SK-N-SH (cell line): ENCODE measurements at regions not wholly inside any gene's neighbourhood (a gene's known extent, or its start where the extent isn't known, plus 50 kb on each side); places are given as distances from the start of the nearest gene placed in this dataset.

ENCODE experiments used
- CTCF ChIA-PET: fragments of 300-600, 350-600 bp; formaldehyde crosslinking; extraction: SDS; loops from one replicate; lab custom pipeline; 2021; lab: Yijun Ruan, JAX
- POLR2A ChIA-PET: fragments of 350-600 bp; sonication (Branson Sonifier 250); formaldehyde crosslinking; extraction: SDS; loops from one replicate; lab custom pipeline; 2020; ENCODE audit warnings: antibody characterized with exemption, inconsistent platforms; lab: Yijun Ruan, JAX
- DNase-seq: peaks from one replicate; pipeline ENCODE4 v3.0.0; 2012
- H2AFZ ChIP-seq: fragments of 200-600 bp; sonication (generic); 2 replicates; pipeline ENCODE4 v1.8.1; 2016; ENCODE audit warnings: antibody characterized with exemption, mild to moderate bottlenecking, low read depth
- H3F3A ChIP-seq: fragments of 200-600 bp; sonication (generic); replicated peaks from 2 replicates; pipeline ENCODE3; 2016; ENCODE audit warnings: antibody characterized with exemption, mild to moderate bottlenecking; ENCODE audit not compliant: insufficient read depth
- H3K27ac ChIP-seq, 2 experiments: fragments of 200-500 bp in 1 of 2; fragments of 200-600 bp in 1 of 2; sonication (Bioruptor generic) in 1 of 2; sonication (generic), shearing (Covaris generic) in 1 of 2; 2 replicates each; pipeline versions ENCODE4 v1.5.1 to v1.6.1; 2014 to 2016; ENCODE audit warnings: low read depth in 2 of 2, inconsistent platforms in 1 of 2, low read length in 1 of 2, mild to moderate bottlenecking in 1 of 2, mixed read lengths in 1 of 2
- H3K27me3 ChIP-seq: fragments of 200-600 bp; sonication (generic), shearing (Covaris generic); 2 replicates; pipeline ENCODE4 v1.6.1; 2016; ENCODE audit warnings: mixed run types; ENCODE audit not compliant: insufficient read depth
- H3K36me3 ChIP-seq, 2 experiments: fragments of 200-500 bp in 1 of 2; fragments of 200-600 bp in 1 of 2; sonication (Bioruptor generic) in 1 of 2; sonication (generic) in 1 of 2; replicated peaks in 1 of 2; 2 replicates each; pipeline versions ENCODE3 to v1.5.1; 2014 to 2016; ENCODE audit warnings: low read length in 1 of 2, mild to moderate bottlenecking in 1 of 2; ENCODE audit not compliant: insufficient read depth in 2 of 2, control insufficient read depth in 1 of 2
- H3K4me1 ChIP-seq, 2 experiments: fragments of 200-500 bp in 1 of 2; fragments of 200-600 bp in 1 of 2; sonication (Bioruptor generic) in 1 of 2; sonication (generic), shearing (Covaris generic) in 1 of 2; 2 replicates each; pipeline versions ENCODE4 v1.5.1 to v1.6.1; 2014 to 2016; ENCODE audit warnings: low read depth in 1 of 2, low read length in 1 of 2, mixed run types in 1 of 2; ENCODE audit not compliant: insufficient read depth in 2 of 2, control insufficient read depth in 1 of 2
- H3K4me2 ChIP-seq: fragments of 200-600 bp; sonication (generic), shearing (Covaris generic); 2 replicates; pipeline ENCODE4 v1.6.1; 2017; ENCODE audit warnings: mixed run types
- H3K4me3 ChIP-seq, 2 experiments: fragments of 200-500 bp in 1 of 2; fragments of 200-600 bp in 1 of 2; sonication (Bioruptor generic) in 1 of 2; sonication (generic), shearing (Covaris generic) in 1 of 2; 2 replicates each; pipeline versions ENCODE4 v1.5.1 to v1.8.1; 2014 to 2016; ENCODE audit warnings: low read depth in 2 of 2, inconsistent platforms in 1 of 2, low read length in 1 of 2, mild to moderate bottlenecking in 1 of 2, mixed read lengths in 1 of 2, moderate library complexity in 1 of 2
- H3K79me2 ChIP-seq: fragments of 200-600 bp; sonication (generic); 2 replicates; pipeline ENCODE4 v1.8.1; 2017; ENCODE audit warnings: mild to moderate bottlenecking; ENCODE audit not compliant: insufficient read depth
- H3K9ac ChIP-seq: fragments of 200-600 bp; sonication (generic); 2 replicates; pipeline ENCODE4 v1.6.1; 2017; ENCODE audit warnings: mixed run types
- H3K9me2 ChIP-seq: fragments of 200-600 bp; sonication (generic); 2 replicates; pipeline ENCODE4 v1.6.1; 2017; ENCODE audit warnings: mixed run types
- H3K9me3 ChIP-seq: fragments of 200-600 bp; sonication (generic); 2 replicates; pipeline ENCODE4 v1.6.1; 2017; ENCODE audit warnings: mixed run types, mild to moderate bottlenecking, moderate library complexity
- H4K20me1 ChIP-seq: fragments of 200-600 bp; sonication (generic); 2 replicates; pipeline ENCODE4 v1.6.1; 2017; ENCODE audit warnings: mild to moderate bottlenecking, mixed run types; ENCODE audit not compliant: insufficient read depth
- CHD2 ChIP-seq: fragments of 150-350 bp; IDR thresholded peaks from 2 replicates; pipeline ENCODE4 v1.6.1; 2018; ENCODE audit warnings: low read length; ENCODE audit not compliant: partially characterized antibody
- ELF1 ChIP-seq: IDR thresholded peaks from 2 replicates; pipeline ENCODE4 v1.4.0; 2012
- GABPA ChIP-seq: IDR thresholded peaks from 2 replicates; pipeline ENCODE4 v1.4.0; 2012; ENCODE audit warnings: low read depth, mild to moderate bottlenecking
- GATA2 ChIP-seq: sonication (generic); formaldehyde crosslinking; IDR thresholded peaks from 2 replicates; pipeline ENCODE4 v1.5.0; 2020; ENCODE audit warnings: mild to moderate bottlenecking, missing genetic modification reagents
- MXI1 ChIP-seq: IDR thresholded peaks from 2 replicates; pipeline ENCODE4 v1.6.1; 2012; ENCODE audit warnings: mild to moderate bottlenecking, low read depth, low read length, improper control_type of control experiment
- NFIC ChIP-seq: IDR thresholded peaks from 2 replicates; pipeline ENCODE4 v1.4.0; 2012; ENCODE audit warnings: borderline replicate concordance
- NRF1 ChIP-seq: IDR thresholded peaks from 2 replicates; pipeline ENCODE4 v1.6.1; 2012; ENCODE audit warnings: low read depth, mild to moderate bottlenecking, low read length
- POLR2AphosphoS5 ChIP-seq: IDR thresholded peaks from 2 replicates; pipeline ENCODE4 v1.6.1; 2012; ENCODE audit warnings: low read depth, low read length
- SIN3A ChIP-seq: IDR thresholded peaks from 2 replicates; pipeline ENCODE4 v1.6.1; 2012; ENCODE audit warnings: low read depth, mild to moderate bottlenecking, low read length, moderate library complexity, borderline replicate concordance
- TAF1 ChIP-seq: IDR thresholded peaks from 2 replicates; pipeline ENCODE4 v1.6.1; 2012; ENCODE audit warnings: low read depth, mild to moderate bottlenecking, low read length, moderate library complexity, borderline replicate concordance
- TEAD4 ChIP-seq: IDR thresholded peaks from 2 replicates; pipeline ENCODE4 v1.4.0; 2012; ENCODE audit warnings: mild to moderate bottlenecking, borderline replicate concordance; ENCODE audit not compliant: insufficient read depth
- YY1 ChIP-seq: IDR thresholded peaks from 2 replicates; pipeline ENCODE4 v1.4.0; 2012; ENCODE audit warnings: low read depth, mild to moderate bottlenecking
- WGBS: methylation state at CpG from one replicate; pipeline ENCODE4 v1.1.6; 2017; ENCODE audit warnings: low lambda C conversion rate; 5-methylcytosine and 5-hydroxymethylcytosine counted together
- TF ChIP-seq, protein P1 (sequence below): fragments of 150-350 bp; IDR thresholded peaks from 2 replicates; pipeline ENCODE4 v1.6.1; 2016; ENCODE audit warnings: mild to moderate bottlenecking, low read depth, low read length
- TF ChIP-seq, protein P2 (sequence below): IDR thresholded peaks from 2 replicates; pipeline ENCODE4 v1.6.1; 2012; ENCODE audit warnings: mild to moderate bottlenecking, low read depth, low read length, moderate library complexity

DNA sequence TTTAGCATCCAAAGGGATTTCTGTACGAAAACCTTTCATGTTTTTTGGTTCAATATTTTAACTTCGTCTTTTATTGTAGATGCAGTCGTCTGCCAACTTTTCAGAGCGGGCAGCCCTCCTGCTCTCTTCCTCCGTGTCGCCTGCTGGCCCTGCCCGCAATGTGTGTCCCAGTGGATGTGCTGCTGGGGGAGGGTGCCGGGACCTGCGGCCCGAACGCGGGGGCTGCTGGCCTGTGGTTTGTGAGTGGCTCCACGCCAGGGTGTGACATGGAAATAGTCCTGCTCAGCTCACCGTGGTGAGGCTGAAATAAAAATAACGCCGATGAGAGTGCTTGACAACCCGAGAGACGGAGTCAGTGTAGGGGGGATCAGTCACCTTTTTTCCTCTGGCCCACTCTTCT is 59.7 kb upstream of the GRPEL1 start:
- CTCF ChIA-PET, result no interaction called here
- 77% methylated on average over 18 of the region's 18 CpGs for WGBS
- POLR2A ChIA-PET, result no interaction called here

DNA sequence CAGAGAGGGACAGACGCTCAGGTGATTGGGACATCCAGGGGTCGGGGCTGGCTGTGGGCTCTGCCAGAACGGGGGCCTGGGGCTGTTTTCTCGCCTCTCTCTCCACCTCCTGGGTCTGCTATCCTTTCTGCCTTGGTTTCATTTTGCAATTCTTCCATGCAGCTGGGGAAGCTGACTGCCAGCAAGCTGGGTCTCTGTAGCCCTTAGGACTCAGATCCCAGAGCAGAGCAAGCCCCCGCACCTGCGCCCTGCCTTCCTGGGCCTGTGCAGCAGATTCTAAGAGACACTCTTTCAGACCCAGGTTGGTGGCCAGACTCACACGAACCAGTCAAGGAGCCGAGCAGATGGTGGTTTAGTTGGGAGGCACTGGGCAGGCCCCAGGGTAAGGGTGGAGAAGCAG is 59.1 kb upstream of the GRPEL1 start:
- no peaks in the 10 kb centered on the region for H3K9me3 ChIP-seq
- no peak overlapping the region for H3K27ac ChIP-seq
- H3K79me2 ChIP-seq, result no peaks in the 10 kb centered on the region
- H3F3A ChIP-seq, result no peaks in the 10 kb centered on the region
- CTCF ChIA-PET, result interaction anchor here (1.2 kb wide), 1 partner anchor 14 kb away, joined by 3 read pairs; no protein-coding TSS in a partner anchor
- H3K9ac ChIP-seq, result no peak overlapping the region
- no peak for TF ChIP-seq SIN3A
- TF ChIP-seq, protein P1, sequence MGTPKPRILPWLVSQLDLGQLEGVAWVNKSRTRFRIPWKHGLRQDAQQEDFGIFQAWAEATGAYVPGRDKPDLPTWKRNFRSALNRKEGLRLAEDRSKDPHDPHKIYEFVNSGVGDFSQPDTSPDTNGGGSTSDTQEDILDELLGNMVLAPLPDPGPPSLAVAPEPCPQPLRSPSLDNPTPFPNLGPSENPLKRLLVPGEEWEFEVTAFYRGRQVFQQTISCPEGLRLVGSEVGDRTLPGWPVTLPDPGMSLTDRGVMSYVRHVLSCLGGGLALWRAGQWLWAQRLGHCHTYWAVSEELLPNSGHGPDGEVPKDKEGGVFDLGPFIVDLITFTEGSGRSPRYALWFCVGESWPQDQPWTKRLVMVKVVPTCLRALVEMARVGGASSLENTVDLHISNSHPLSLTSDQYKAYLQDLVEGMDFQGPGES, result no peak
- TF ChIP-seq MXI1, result no peak
- no peak for TF ChIP-seq GABPA
- no peak for TF ChIP-seq CHD2
- no peak for TF ChIP-seq NFIC
- TF ChIP-seq, protein P2, sequence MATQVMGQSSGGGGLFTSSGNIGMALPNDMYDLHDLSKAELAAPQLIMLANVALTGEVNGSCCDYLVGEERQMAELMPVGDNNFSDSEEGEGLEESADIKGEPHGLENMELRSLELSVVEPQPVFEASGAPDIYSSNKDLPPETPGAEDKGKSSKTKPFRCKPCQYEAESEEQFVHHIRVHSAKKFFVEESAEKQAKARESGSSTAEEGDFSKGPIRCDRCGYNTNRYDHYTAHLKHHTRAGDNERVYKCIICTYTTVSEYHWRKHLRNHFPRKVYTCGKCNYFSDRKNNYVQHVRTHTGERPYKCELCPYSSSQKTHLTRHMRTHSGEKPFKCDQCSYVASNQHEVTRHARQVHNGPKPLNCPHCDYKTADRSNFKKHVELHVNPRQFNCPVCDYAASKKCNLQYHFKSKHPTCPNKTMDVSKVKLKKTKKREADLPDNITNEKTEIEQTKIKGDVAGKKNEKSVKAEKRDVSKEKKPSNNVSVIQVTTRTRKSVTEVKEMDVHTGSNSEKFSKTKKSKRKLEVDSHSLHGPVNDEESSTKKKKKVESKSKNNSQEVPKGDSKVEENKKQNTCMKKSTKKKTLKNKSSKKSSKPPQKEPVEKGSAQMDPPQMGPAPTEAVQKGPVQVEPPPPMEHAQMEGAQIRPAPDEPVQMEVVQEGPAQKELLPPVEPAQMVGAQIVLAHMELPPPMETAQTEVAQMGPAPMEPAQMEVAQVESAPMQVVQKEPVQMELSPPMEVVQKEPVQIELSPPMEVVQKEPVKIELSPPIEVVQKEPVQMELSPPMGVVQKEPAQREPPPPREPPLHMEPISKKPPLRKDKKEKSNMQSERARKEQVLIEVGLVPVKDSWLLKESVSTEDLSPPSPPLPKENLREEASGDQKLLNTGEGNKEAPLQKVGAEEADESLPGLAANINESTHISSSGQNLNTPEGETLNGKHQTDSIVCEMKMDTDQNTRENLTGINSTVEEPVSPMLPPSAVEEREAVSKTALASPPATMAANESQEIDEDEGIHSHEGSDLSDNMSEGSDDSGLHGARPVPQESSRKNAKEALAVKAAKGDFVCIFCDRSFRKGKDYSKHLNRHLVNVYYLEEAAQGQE, result no peak
- no peak for TF ChIP-seq TEAD4
- no peak for TF ChIP-seq POLR2AphosphoS5
- no peak for TF ChIP-seq ELF1
- TF ChIP-seq TAF1, result no peak
- no peak for TF ChIP-seq GATA2 (CRISPR knock-in tag)
- no peak overlapping the region for H3K4me2 ChIP-seq
- no peaks in the 10 kb centered on the region for H3K9me2 ChIP-seq
- H4K20me1 ChIP-seq, result no peaks in the 10 kb centered on the region
- H3K36me3 ChIP-seq, result no peaks in the 10 kb centered on the region
- no peaks in the 10 kb centered on the region for H3K27me3 ChIP-seq
- POLR2A ChIA-PET, result no interaction called here
- H2AFZ ChIP-seq, result no peak overlapping the region
- H3K4me3 ChIP-seq, result no peak overlapping the region
- no peaks in the 10 kb centered on the region for H3K4me1 ChIP-seq
- no peak for DNase-seq
- WGBS, result 50% methylated on average over 5 of the region's 8 CpGs

More for the DNA sequence above, 59.7 kb upstream of the GRPEL1 start:
- Histone ChIP-seq H3K9me3 (no peaks in the 10 kb centered on the region), H3K4me1 (no peaks in the 10 kb centered on the region), H3K27me3 (no peaks in the 10 kb centered on the region), H3K9me2 (no peaks in the 10 kb centered on the region), H3K4me3 (no peak overlapping the region), H3K79me2 (no peaks in the 10 kb centered on the region), H3K9ac (no peak overlapping the region), H3K4me2 (no peak overlapping the region), H2AFZ (no peak overlapping the region), H3K36me3 (no peaks in the 10 kb centered on the region), H3K27ac (no peak overlapping the region), H3F3A (no peaks in the 10 kb centered on the region), H4K20me1 (no peaks in the 10 kb centered on the region)
- no peak for DNase-seq
- no peak for TF ChIP-seq NRF1
- no peak for TF ChIP-seq YY1
